ENCODE measurements at regions not wholly inside any gene's neighbourhood (a gene's known extent, or its start where the extent isn't known, plus 50 kb on each side); places are given as distances from the start of the nearest gene placed in this dataset.

GRCh38 chr21:27419153-27419552, 452.3 kb upstream of the ADAMTS5 start:
- no peak for TF ChIP-seq CTCF (IDR thresholded peaks at IDR 0.05; ENCODE audit: insufficient read depth, low read length, severe bottlenecking)
- no peak overlapping the region for H3K4me3 ChIP-seq (ENCODE audit: low read depth, low read length)
- FAIRE-seq (no peak), DNase-seq (ENCODE audit: low read depth) (no peak)
- no peaks in the 10 kb centered on the region for H3K36me3 ChIP-seq (ENCODE audit: control insufficient read depth, insufficient read depth, low read length)
- H3K27me3 ChIP-seq (ENCODE audit: control insufficient read depth, insufficient read depth, low read length) = no peaks in the 10 kb centered on the region

- no peak for FAIRE-seq
- TF ChIP-seq CTCF (IDR thresholded peaks at IDR 0.05; ENCODE audit: insufficient read depth, low read length, severe bottlenecking) = no peak
- Histone ChIP-seq H3K36me3 (ENCODE audit: control insufficient read depth, insufficient read depth, low read length) (no peaks in the 10 kb centered on the region), H3K27me3 (ENCODE audit: control insufficient read depth, insufficient read depth, low read length) (no peaks in the 10 kb centered on the region), H3K4me3 (ENCODE audit: low read depth, low read length) (no peak overlapping the region)
- DNase-seq (ENCODE audit: low read depth) = no peak
Measured at GRCh38 chr21:27418346-27418745, 451.5 kb upstream of the ADAMTS5 start.

- no peak for TF ChIP-seq CTCF (IDR thresholded peaks at IDR 0.05; ENCODE audit: insufficient read depth, low read length, severe bottlenecking)
- no peaks in the 10 kb centered on the region for H3K27me3 ChIP-seq (ENCODE audit: control insufficient read depth, insufficient read depth, low read length)
- DNase-seq (ENCODE audit: low read depth) (no peak), FAIRE-seq (no peak)
- H3K4me3 ChIP-seq (ENCODE audit: low read depth, low read length) = no peak overlapping the region
- H3K36me3 ChIP-seq (ENCODE audit: control insufficient read depth, insufficient read depth, low read length) = no peaks in the 10 kb centered on the region
Measured at GRCh38 chr21:27412530-27412929, 445.6 kb upstream of the ADAMTS5 start.

GRCh38 chr21:27408826-27409225, 441.9 kb upstream of the ADAMTS5 start:
- no peak for DNase-seq (ENCODE audit: low read depth)
- no peak for TF ChIP-seq CTCF (IDR thresholded peaks at IDR 0.05; ENCODE audit: insufficient read depth, low read length, severe bottlenecking)
- H3K27me3 ChIP-seq (ENCODE audit: control insufficient read depth, insufficient read depth, low read length) = no peaks in the 10 kb centered on the region
- no peaks in the 10 kb centered on the region for H3K36me3 ChIP-seq (ENCODE audit: control insufficient read depth, insufficient read depth, low read length)
- no peak overlapping the region for H3K4me3 ChIP-seq (ENCODE audit: low read depth, low read length)
- no peak for FAIRE-seq

GRCh38 chr21:27407271-27407670, 440.4 kb upstream of the ADAMTS5 start:
- no peaks in the 10 kb centered on the region for H3K36me3 ChIP-seq (ENCODE audit: control insufficient read depth, insufficient read depth, low read length)
- FAIRE-seq (no peak), DNase-seq (ENCODE audit: low read depth) (no peak)
- H3K4me3 ChIP-seq (ENCODE audit: low read depth, low read length) = no peak overlapping the region
- H3K27me3 ChIP-seq (ENCODE audit: control insufficient read depth, insufficient read depth, low read length) = no peaks in the 10 kb centered on the region
- TF ChIP-seq CTCF (IDR thresholded peaks at IDR 0.05; ENCODE audit: insufficient read depth, low read length, severe bottlenecking) = no peak

GRCh38 chr21:27406300-27407009, 439.6 kb upstream of the ADAMTS5 start:
- FAIRE-seq (no peak), DNase-seq (ENCODE audit: low read depth) (no peak)
- Histone ChIP-seq H3K27me3 (ENCODE audit: control insufficient read depth, insufficient read depth, low read length) (no peaks in the 10 kb centered on the region), H3K36me3 (ENCODE audit: control insufficient read depth, insufficient read depth, low read length) (no peaks in the 10 kb centered on the region), H3K4me3 (ENCODE audit: low read depth, low read length) (no peak overlapping the region)
- TF ChIP-seq CTCF (IDR thresholded peaks at IDR 0.05; ENCODE audit: insufficient read depth, low read length, severe bottlenecking) = no peak
